ENCODE measurements at regions not wholly inside any gene's neighbourhood (a gene's known extent, or its start where the extent isn't known, plus 50 kb on each side); places are given as distances from the start of the nearest gene placed in this dataset.

- FAIRE-seq = no peak
- Histone ChIP-seq H3K4me1 (ENCODE audit: control insufficient read depth, extremely low read depth, insufficient read depth, low read length) (no peaks in the 10 kb centered on the region), H3K4me3 (replicated peaks in 1 of 3; ENCODE audit: insufficient read depth in 1 of 3, low read depth in 1 of 3, low read length in 3 of 3) (no peak overlapping the region), H3K4me2 (ENCODE audit: insufficient read depth, low read length) (no peak overlapping the region), H3K9me1 (replicated peaks; ENCODE audit: control insufficient read depth, extremely low read depth, insufficient read depth, low read length) (no peaks in the 10 kb centered on the region), H4K20me1 (replicated peaks; ENCODE audit: control insufficient read depth, extremely low read depth, insufficient read depth, low read length) (no peaks in the 10 kb centered on the region), H3K27me3 (ENCODE audit: control insufficient read depth in 2 of 2, insufficient read depth in 2 of 2, low read length in 2 of 2) (no peaks in the 10 kb centered on the region), H3K9me3 (replicated peaks; ENCODE audit: control insufficient read depth, insufficient read depth, low read length) (no peaks in the 10 kb centered on the region), H3K79me2 (ENCODE audit: control insufficient read depth, insufficient read depth, low read length) (no peaks in the 10 kb centered on the region), H3K36me3 (ENCODE audit: control insufficient read depth in 2 of 2, extremely low read depth in 1 of 2, insufficient read depth in 2 of 2, low read length in 2 of 2) (no peaks in the 10 kb centered on the region), H3K27ac (ENCODE audit: insufficient read depth, low read depth, low read length) (no peak overlapping the region), H2AFZ (ENCODE audit: low read depth, low read length) (no peak overlapping the region), H3K9ac (replicated peaks; ENCODE audit: extremely low read depth, insufficient read depth, low read length) (no peak overlapping the region)
- no peak for DNase-seq (ENCODE audit: low read depth, low spot score)
- dilution Hi-C loops (cut with MboI; ENCODE audit: extremely low pct_ligation_motif_present, low sequenced_read_pairs) (no loop called here), intact Hi-C loops (cut with micrococcal nuclease) (no loop called here)
- TF ChIP-seq GATA2 (IDR thresholded peaks at IDR 0.05; ENCODE audit: insufficient read depth, insufficient read length, low read depth, low read length) (no peak), FOS (IDR thresholded peaks at IDR 0.05; ENCODE audit: borderline replicate concordance, insufficient read depth, low read length) (no peak), POLR2A (IDR thresholded peaks at IDR 0.05; ENCODE audit: low read depth, low read length) (no peak), MYC (IDR thresholded peaks at IDR 0.05; ENCODE audit: low read depth, low read length) (no peak), CTCF (IDR thresholded peaks at IDR 0.05; ENCODE audit: extremely low read depth in 1 of 2, insufficient read depth in 1 of 2, low read depth in 1 of 2, low read length in 2 of 2) (no peak), POLR2AphosphoS5 (IDR thresholded peaks at IDR 0.05; ENCODE audit: insufficient read depth, low read depth, low read length) (no peak), MAX (IDR thresholded peaks at IDR 0.05; ENCODE audit: insufficient read depth, insufficient read length) (no peak), JUN (IDR thresholded peaks at IDR 0.05; ENCODE audit: borderline replicate concordance, insufficient read depth, insufficient read length, low read depth) (no peak), EZH2 (IDR thresholded peaks at IDR 0.05; ENCODE audit: borderline replicate concordance, low read depth, low read length, severe bottlenecking) (no peak)
- POLR2A ChIA-PET = no interaction called here
- BruUV-seq (replicated peaks) = no TSS peak
- CTCF ChIA-PET = no interaction called here
Measured at GRCh38 chr4:96991083-96991482, 1151.2 kb downstream of the PDHA2 start.
